GM12878 (cell line): ENCODE measurements at regions not wholly inside any gene's neighbourhood (a gene's known extent, or its start where the extent isn't known, plus 50 kb on each side); places are given as distances from the start of the nearest gene placed in this dataset.

ENCODE experiments used
- ATAC-seq: fragments of 200-7000 bp; cut with Tn5 transposase; 3 replicates; pipeline ENCODE4 v1.9.1; 2020; ENCODE audit warnings: mild to moderate bottlenecking, moderate library complexity
- BruUV-seq: library from RNA; stranded (reverse); fragments of 400-500 nt; replicated peaks from 2 replicates; lab custom pipeline; 2021; lab: Mats Ljungman, UMichigan
- CTCF ChIA-PET: fragments of 300-600 bp; sonication (Branson Sonifier 250); formaldehyde crosslinking; extraction: SDS; loops from one replicate; lab custom pipeline; 2021; ENCODE audit warnings: inconsistent platforms; lab: Yijun Ruan, JAX
- POLR2A ChIA-PET: fragments of 350-600 bp; formaldehyde crosslinking; extraction: SDS; loops from one replicate; lab custom pipeline; 2021; ENCODE audit warnings: inconsistent platforms; lab: Charles Lee
- RAD21 ChIA-PET: fragments of 300-600 bp; sonication (Branson Sonifier 250); formaldehyde crosslinking; loops from one replicate; lab custom pipeline; 2023; ENCODE audit warnings: antibody characterized with exemption; ENCODE audit not compliant: unreplicated experiment; lab: Charles Lee
- SMC1A ChIA-PET: fragments of 300-600 bp; sonication (Branson Sonifier 250); formaldehyde crosslinking; loops from one replicate; lab custom pipeline; 2023; ENCODE audit not compliant: unreplicated experiment, uncharacterized antibody; lab: Charles Lee
- DNase-seq: peaks from one replicate; pipeline ENCODE4 v3.0.0-alpha.2; 2011; ENCODE audit warnings: low read depth, low spot score
- FAIRE-seq: peaks from 3 replicates; lab custom pipeline; 2011; peaks lifted over from hg19 to GRCh38; lab: Jason Lieb, UNC
- H2AFZ ChIP-seq: 2 replicates; pipeline ENCODE4 v1.6.0; 2011; ENCODE audit warnings: low read depth, low read length, control low read depth; ENCODE audit not compliant: control insufficient read depth
- H3K27ac ChIP-seq: 2 replicates; pipeline ENCODE4 v1.5.1; 2011; ENCODE audit warnings: control low read depth; ENCODE audit not compliant: control insufficient read depth, insufficient read depth
- H3K27me3 ChIP-seq, 2 experiments: replicated peaks in 1 of 2; 2 replicates each; pipeline versions ENCODE4 v1.6.0 to v1.6.1; 2011; ENCODE audit warnings: low read length in 1 of 2; ENCODE audit not compliant: control insufficient read depth in 2 of 2, insufficient read depth in 2 of 2
- H3K36me3 ChIP-seq, 2 experiments: 2 replicates each; pipeline ENCODE4 v1.5.1; 2011; ENCODE audit warnings: low read length in 1 of 2; ENCODE audit not compliant: control insufficient read depth in 2 of 2, insufficient read depth in 2 of 2
- H3K4me1 ChIP-seq: 2 replicates; pipeline ENCODE4 v1.6.1; 2011; ENCODE audit warnings: mild to moderate bottlenecking, low read length, moderate library complexity, mixed read lengths; ENCODE audit not compliant: control insufficient read depth, insufficient read depth
- H3K4me2 ChIP-seq: 2 replicates; pipeline ENCODE4 v1.6.0; 2011; ENCODE audit warnings: control low read depth; ENCODE audit not compliant: control insufficient read depth, insufficient read depth
- H3K4me3 ChIP-seq: fragments of 200-600 bp; sonication (generic); 2 replicates; pipeline ENCODE4 v1.5.1; 2016
- H3K79me2 ChIP-seq: 2 replicates; pipeline ENCODE4 v1.6.0; 2011; ENCODE audit warnings: low read length; ENCODE audit not compliant: control insufficient read depth, insufficient read depth
- H3K9ac ChIP-seq: 2 replicates; pipeline ENCODE4 v1.8.0; 2011; ENCODE audit warnings: low read length, control low read depth, mixed read lengths; ENCODE audit not compliant: control insufficient read depth, insufficient read depth
- H3K9me3 ChIP-seq: replicated peaks from 3 replicates; pipeline ENCODE4 v1.5.1; 2011; ENCODE audit warnings: mild to moderate bottlenecking, low read length; ENCODE audit not compliant: control insufficient read depth, insufficient read depth
- H4K20me1 ChIP-seq: 2 replicates; pipeline ENCODE4 v1.6.0; 2011; ENCODE audit not compliant: control insufficient read depth, insufficient read depth
- CEBPZ ChIP-seq: fragments of 150-350 bp; IDR thresholded peaks from 2 replicates; pipeline ENCODE4 v1.6.1; 2016; ENCODE audit warnings: low read depth, low read length
- JUND ChIP-seq: IDR thresholded peaks from 2 replicates; pipeline ENCODE4 v1.6.1; 2012; ENCODE audit warnings: low read depth, mild to moderate bottlenecking, low read length, improper control_type of control experiment, moderate library complexity
- MEF2A ChIP-seq: IDR thresholded peaks from 2 replicates; pipeline ENCODE4 v1.6.1; 2011; ENCODE audit warnings: low read depth, mild to moderate bottlenecking, low read length, moderate library complexity; ENCODE audit not compliant: insufficient read depth
- PAX8 ChIP-seq: fragments of 450-650 bp; IDR thresholded peaks from 2 replicates; pipeline ENCODE4 v1.6.1; 2017; ENCODE audit warnings: mild to moderate bottlenecking, moderate library complexity
- POLR2AphosphoS5 ChIP-seq: IDR thresholded peaks from 2 replicates; pipeline ENCODE4 v1.6.1; 2011; ENCODE audit warnings: mild to moderate bottlenecking, low read length, inconsistent platforms
- RAD51 ChIP-seq: fragments of 450-650 bp; IDR thresholded peaks from 2 replicates; pipeline ENCODE4 v1.6.1; 2016; ENCODE audit warnings: moderate library complexity, mild to moderate bottlenecking, inconsistent platforms
- RB1 ChIP-seq: fragments of 450-650 bp; formaldehyde crosslinking; IDR thresholded peaks from 2 replicates; pipeline ENCODE4 v1.6.1; 2017; ENCODE audit warnings: mild to moderate bottlenecking, borderline replicate concordance
- RBBP5 ChIP-seq: fragments of 200-600 bp; sonication (generic); conservative IDR thresholded peaks from 2 replicates; pipeline ENCODE4 v1.6.1; 2016
- SKIL ChIP-seq: fragments of 450-650 bp; IDR thresholded peaks from 2 replicates; pipeline ENCODE4 v1.6.1; 2017; ENCODE audit warnings: mild to moderate bottlenecking, low read depth, inconsistent platforms; ENCODE audit not compliant: poor library complexity, severe bottlenecking
- SMARCA5 ChIP-seq: fragments of 450-650 bp; IDR thresholded peaks from 2 replicates; pipeline ENCODE4 v1.6.1; 2017; ENCODE audit warnings: mild to moderate bottlenecking
- SREBF1 ChIP-seq: IDR thresholded peaks from 2 replicates; pipeline ENCODE4 v1.6.1; 2012; ENCODE audit warnings: mild to moderate bottlenecking, low read length
- TBL1XR1 ChIP-seq: IDR thresholded peaks from 2 replicates; pipeline ENCODE4 v1.6.1; 2012; ENCODE audit warnings: low read depth, low read length, improper control_type of control experiment
- USF1 ChIP-seq: IDR thresholded peaks from 2 replicates; pipeline ENCODE4 v1.6.1; 2011; ENCODE audit warnings: borderline replicate concordance, low read depth, mild to moderate bottlenecking, moderate library complexity, mixed read lengths, low read length; ENCODE audit not compliant: insufficient read depth; ENCODE audit errors: extremely low read length
- ZNF217 ChIP-seq: fragments of 450-650 bp; IDR thresholded peaks from 2 replicates; pipeline ENCODE4 v1.6.1; 2017; ENCODE audit warnings: antibody characterized with exemption, mild to moderate bottlenecking
- ZNF592 ChIP-seq: fragments of 450-650 bp; IDR thresholded peaks from 2 replicates; pipeline ENCODE4 v1.6.1; 2017; ENCODE audit warnings: mild to moderate bottlenecking, moderate library complexity
- in situ Hi-C: fragments of 300-500 bp; cut with MboI; formaldehyde crosslinking; loops from 9 replicates; pipeline ENCODE4 v1.14.3; 2018; ENCODE audit warnings: mixed read lengths
- intact Hi-C: fragments of 100-400 bp; cut with micrococcal nuclease; formaldehyde crosslinking; loops from one replicate; pipeline ENCODE4 v1.14.2; 2022; ENCODE audit not compliant: unreplicated experiment

- TF ChIP-seq SKIL (no peak), SREBF1 (no peak), ZNF217 (no peak), ZNF592 (no peak), RAD51 (no peak), JUND (no peak), SMARCA5 (no peak)
- TF ChIP-seq, all 136 proteins: peak for 0
These were observed 713.9 kb upstream of the GBE1 start (continued) for GRCh38 chr3:82475306-82475705.

- in situ Hi-C loops = no loop called here
- H3K4me3 ChIP-seq = no peak overlapping the region
- no peaks in the 10 kb centered on the region for H4K20me1 ChIP-seq
- H3K27ac ChIP-seq = no peak overlapping the region
- intact Hi-C loops = no loop called here
- ATAC-seq (no peak), FAIRE-seq (no peak), DNase-seq (no peak)
- no peaks in the 10 kb centered on the region for H3K27me3 ChIP-seq
- H3K4me2 ChIP-seq = no peak overlapping the region
- H3K9ac ChIP-seq = no peak overlapping the region
- POLR2A ChIA-PET = no interaction called here
- RAD21 ChIA-PET = no interaction called here
- SMC1A ChIA-PET = interaction anchor here (1.0 kb wide), 1 partner anchor 8 kb away, joined by 3 read pairs; no protein-coding TSS in a partner anchor
- no peaks in the 10 kb centered on the region for H3K4me1 ChIP-seq
- H2AFZ ChIP-seq = no peak overlapping the region
- H3K79me2 ChIP-seq = no peaks in the 10 kb centered on the region
- H3K9me3 ChIP-seq = no peaks in the 10 kb centered on the region
- H3K36me3 ChIP-seq = no peaks in the 10 kb centered on the region
- BruUV-seq = no TSS peak
- CTCF ChIA-PET = no interaction called here
- TF ChIP-seq RB1 (no peak), POLR2AphosphoS5 (no peak), TBL1XR1 (no peak), RBBP5 (no peak), USF1 (no peak), CEBPZ (no peak), PAX8 (no peak), MEF2A (no peak)
These were observed 713.3 kb upstream of the GBE1 start for GRCh38 chr3:82474711-82475110.
